ENCODE measurements at regions not wholly inside any gene's neighbourhood (a gene's known extent, or its start where the extent isn't known, plus 50 kb on each side); places are given as distances from the start of the nearest gene placed in this dataset.
"Not testable (repeated sequence)": the region's sequence is repeated elsewhere in the genome, so short reads cannot be mapped to it uniquely, and the experiment has no call there.

GRCh38 chr10:33100781-33101391 lies 142.9 kb upstream of the ITGB1 start:
- no peak for DNase-seq

- DNase-seq = no peak
These were observed 141.7 kb upstream of the ITGB1 start for GRCh38 chr10:33099748-33100147.

GRCh38 chr10:33098951-33099663 lies 141.1 kb upstream of the ITGB1 start:
- DNase-seq = no peak

- DNase-seq = no peak
These were observed 138.1 kb upstream of the ITGB1 start for GRCh38 chr10:33095867-33096815.

GRCh38 chr10:33094263-33095051 lies 136.4 kb upstream of the ITGB1 start:
- no peak for DNase-seq

GRCh38 chr10:33093362-33093761 lies 135.3 kb upstream of the ITGB1 start:
- no peak for DNase-seq

- DNase-seq = no peak
These were observed 134.6 kb upstream of the ITGB1 start for GRCh38 chr10:33092596-33092995.

- DNase-seq = no peak
These were observed 133.2 kb upstream of the ITGB1 start for GRCh38 chr10:33091201-33091600.

- DNase-seq = no peak
These were observed 131.0 kb upstream of the ITGB1 start for GRCh38 chr10:33088990-33089389.

GRCh38 chr10:33087922-33088321 lies 129.9 kb upstream of the ITGB1 start:
- no peak for DNase-seq

- no peak for DNase-seq
These were observed 129.1 kb upstream of the ITGB1 start for GRCh38 chr10:33087152-33087551.

GRCh38 chr10:33086100-33086499 lies 128.1 kb upstream of the ITGB1 start:
- DNase-seq = no peak

- DNase-seq = no peak
These were observed 127.3 kb upstream of the ITGB1 start for GRCh38 chr10:33085313-33085833.

- DNase-seq = no peak
These were observed 126.4 kb upstream of the ITGB1 start for GRCh38 chr10:33084453-33084852.

- DNase-seq = no peak
These were observed 124.4 kb upstream of the ITGB1 start for GRCh38 chr10:33082373-33082895.

- DNase-seq = not testable (repeated sequence)
These were observed 122.4 kb upstream of the ITGB1 start for GRCh38 chr10:33080467-33080866.

GRCh38 chr10:33074443-33074842 lies 116.4 kb upstream of the ITGB1 start:
- no peak for DNase-seq

- DNase-seq = no peak
These were observed 115.8 kb upstream of the ITGB1 start for GRCh38 chr10:33073641-33074415.

- DNase-seq = no peak
These were observed 113.8 kb upstream of the ITGB1 start for GRCh38 chr10:33071857-33072256.

GRCh38 chr10:33070101-33070500 lies 112.1 kb upstream of the ITGB1 start:
- DNase-seq = no peak

- no peak for DNase-seq
These were observed 109.9 kb upstream of the ITGB1 start for GRCh38 chr10:33067917-33068316.
